ENCODE measurements at regions not wholly inside any gene's neighbourhood (a gene's known extent, or its start where the extent isn't known, plus 50 kb on each side); places are given as distances from the start of the nearest gene placed in this dataset.

DNA sequence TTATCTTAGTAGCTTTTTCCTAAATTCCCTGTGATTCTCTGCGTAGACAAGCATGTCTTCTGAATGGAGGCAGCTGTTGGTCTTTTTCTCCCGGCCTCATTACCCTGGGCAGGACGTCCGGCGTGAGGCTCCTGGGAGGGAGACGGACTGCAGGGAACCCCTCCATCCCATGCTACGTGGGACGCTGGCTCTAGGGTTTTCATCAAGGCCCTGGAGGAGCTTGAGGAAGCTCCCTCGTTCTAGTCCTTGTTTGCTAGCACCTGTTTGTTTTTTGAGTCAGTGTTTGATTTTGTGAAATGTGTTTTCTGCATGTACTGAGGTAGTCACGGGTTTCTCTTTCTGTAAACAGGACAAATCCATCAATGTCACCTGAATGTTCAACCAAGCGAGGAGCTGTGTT, 99.3 kb upstream of the TMEM18 start:
- TF ChIP-seq, protein P1, sequence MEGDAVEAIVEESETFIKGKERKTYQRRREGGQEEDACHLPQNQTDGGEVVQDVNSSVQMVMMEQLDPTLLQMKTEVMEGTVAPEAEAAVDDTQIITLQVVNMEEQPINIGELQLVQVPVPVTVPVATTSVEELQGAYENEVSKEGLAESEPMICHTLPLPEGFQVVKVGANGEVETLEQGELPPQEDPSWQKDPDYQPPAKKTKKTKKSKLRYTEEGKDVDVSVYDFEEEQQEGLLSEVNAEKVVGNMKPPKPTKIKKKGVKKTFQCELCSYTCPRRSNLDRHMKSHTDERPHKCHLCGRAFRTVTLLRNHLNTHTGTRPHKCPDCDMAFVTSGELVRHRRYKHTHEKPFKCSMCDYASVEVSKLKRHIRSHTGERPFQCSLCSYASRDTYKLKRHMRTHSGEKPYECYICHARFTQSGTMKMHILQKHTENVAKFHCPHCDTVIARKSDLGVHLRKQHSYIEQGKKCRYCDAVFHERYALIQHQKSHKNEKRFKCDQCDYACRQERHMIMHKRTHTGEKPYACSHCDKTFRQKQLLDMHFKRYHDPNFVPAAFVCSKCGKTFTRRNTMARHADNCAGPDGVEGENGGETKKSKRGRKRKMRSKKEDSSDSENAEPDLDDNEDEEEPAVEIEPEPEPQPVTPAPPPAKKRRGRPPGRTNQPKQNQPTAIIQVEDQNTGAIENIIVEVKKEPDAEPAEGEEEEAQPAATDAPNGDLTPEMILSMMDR (IDR thresholded peaks at IDR 0.05) = no peak
- no peak for TF ChIP-seq ZFX (IDR thresholded peaks at IDR 0.05; ENCODE audit: borderline replicate concordance)

Data from 22Rv1 (cell line).